Stimulated activated CD8-positive, alpha-beta memory T cell treated with anti-CD3 and anti-CD28 coated beads, Interleukin-4, amount 100 ng/mL, for 48 hours (primary cell): ENCODE measurements at regions not wholly inside any gene's neighbourhood (a gene's known extent, or its start where the extent isn't known, plus 50 kb on each side); places are given as distances from the start of the nearest gene placed in this dataset.

Source experiments
- DNase-seq: peaks from one replicate; pipeline ENCODE4 v3.0.0-alpha.2; 2020

DNA sequence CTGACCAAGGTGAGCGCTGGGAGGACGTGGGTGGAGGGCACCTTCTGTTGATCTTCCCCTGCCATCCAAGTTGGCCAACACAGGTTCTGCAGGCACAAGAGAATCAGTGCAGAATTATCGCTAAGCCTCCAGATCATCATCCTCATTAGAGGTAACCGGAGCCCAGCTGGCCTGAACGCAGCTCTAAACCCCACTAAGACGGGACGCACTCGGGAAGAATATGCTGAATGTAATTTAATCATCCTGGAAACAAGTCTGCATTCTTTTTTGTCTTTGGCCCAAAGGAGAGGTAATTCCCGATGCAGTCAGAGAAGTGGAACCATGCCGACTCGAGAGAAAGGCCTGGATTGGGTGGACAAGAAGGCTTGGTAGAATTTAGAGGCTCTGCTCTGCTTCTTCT is 111.0 kb upstream of the GSC start:
- no peak for DNase-seq

- DNase-seq: no peak
Observed at GRCh38 chr14:94880106-94880505, 110.2 kb upstream of the GSC start.

- DNase-seq: no peak
Observed at GRCh38 chr14:94879537-94879936, 109.6 kb upstream of the GSC start.

DNA sequence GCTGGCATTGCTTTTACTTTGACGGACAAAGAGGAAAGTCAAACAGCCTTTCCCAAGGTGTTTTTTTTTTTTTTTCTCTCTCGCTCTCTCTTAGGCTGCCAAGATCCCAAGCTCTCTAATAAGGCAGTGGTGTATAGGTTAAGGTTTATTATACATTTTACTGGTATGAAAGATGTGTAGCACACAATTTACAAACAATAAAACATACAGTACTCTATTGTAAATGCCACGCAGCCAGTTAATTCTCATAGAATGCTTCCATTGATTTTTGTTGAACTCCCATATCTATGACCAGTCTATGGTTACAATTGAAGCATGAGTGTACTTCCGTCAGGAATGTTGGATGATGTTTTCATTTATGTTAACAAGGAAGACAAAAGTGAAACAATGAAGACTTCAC is 106.4 kb upstream of the GSC start:
- no peak for DNase-seq

DNA sequence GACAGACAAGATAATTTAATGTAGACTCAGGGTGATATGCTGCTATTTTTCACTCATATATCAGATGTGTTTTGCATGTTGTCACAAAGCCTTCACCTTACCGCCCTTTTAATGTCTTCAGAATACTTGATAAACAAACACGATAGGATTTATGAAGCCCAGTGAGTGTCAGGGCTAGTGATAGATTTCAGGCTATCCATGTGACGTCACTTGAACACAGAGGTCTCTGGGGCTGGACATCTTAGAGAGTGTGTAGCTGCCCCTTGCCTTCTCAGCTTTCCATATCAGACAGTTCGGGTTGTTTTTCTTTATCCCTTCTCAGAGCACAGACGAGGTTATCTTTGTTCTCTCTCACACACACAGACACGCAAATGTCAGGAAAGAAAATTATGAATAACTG is 105.3 kb upstream of the GSC start:
- DNase-seq: no peak

DNA sequence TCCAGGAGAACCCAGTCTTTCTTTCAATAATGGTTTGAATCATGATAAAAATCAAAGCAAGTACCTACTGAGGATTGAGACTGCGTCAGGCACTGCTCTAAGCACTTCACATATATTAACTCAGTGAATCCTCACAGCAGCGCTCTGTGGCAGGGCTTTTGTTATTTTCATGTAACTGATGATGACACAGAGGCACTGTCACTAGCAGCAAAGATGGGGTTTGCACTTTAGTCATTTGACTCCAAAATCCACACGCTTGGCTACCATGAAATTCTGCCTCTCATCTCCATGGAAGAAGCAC is 98.8 kb upstream of the GSC start:
- no peak for DNase-seq

DNA sequence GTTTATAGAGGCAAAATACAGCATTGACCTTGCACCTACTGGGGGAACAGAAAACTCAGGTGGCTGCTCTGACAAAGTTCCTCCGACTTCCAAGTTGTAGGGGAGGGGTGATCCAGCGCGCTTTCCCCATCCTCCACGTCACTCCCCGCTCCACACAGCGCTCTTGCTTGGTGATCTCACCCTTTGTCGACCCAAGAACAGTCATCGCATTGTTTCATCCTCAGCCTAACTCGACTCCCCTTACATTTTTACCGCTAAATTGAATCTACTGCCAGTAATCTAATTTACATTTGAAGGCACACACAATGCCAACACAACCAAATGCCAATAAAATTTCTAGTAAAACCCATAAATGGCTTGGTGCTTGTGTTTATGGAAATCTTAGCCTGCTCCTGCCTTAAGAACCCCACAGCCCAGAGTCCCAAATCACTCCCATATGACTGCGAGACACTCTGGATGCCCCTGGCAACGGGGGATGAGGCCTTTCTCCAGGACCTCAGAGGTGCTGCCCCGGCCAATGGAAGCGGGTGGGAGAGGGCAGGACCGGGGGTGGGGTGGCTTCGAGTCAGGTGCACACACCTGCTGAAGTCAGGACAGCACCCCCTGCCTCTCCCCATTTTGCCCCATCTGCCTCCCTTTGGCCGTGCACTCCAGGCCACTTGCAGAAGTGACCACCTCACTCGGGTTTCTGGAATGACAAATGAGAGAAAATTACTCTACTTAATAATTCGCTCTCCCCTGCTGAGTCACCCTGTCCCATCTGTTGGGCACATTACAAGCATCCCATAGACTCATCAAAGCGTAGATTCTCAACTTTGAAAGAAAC is 98.2 kb upstream of the GSC start:
- no peak for DNase-seq

DNA sequence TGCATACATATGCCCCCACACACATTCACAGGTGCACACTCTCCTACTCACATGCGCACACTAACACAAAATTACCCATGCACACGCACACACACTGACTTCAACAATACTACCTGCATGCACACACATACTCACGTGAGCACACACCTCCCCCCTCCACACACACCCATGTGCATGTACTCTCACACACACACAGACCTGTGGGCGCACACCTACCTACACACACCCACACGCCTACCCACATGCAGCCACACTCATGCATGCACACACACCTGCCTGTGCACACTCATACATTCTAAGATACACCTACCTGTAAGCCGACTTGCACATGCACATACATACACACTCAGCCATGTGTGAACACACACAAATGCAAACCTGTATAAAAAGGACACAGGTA is 97.3 kb upstream of the GSC start:
- DNase-seq: no peak

DNA sequence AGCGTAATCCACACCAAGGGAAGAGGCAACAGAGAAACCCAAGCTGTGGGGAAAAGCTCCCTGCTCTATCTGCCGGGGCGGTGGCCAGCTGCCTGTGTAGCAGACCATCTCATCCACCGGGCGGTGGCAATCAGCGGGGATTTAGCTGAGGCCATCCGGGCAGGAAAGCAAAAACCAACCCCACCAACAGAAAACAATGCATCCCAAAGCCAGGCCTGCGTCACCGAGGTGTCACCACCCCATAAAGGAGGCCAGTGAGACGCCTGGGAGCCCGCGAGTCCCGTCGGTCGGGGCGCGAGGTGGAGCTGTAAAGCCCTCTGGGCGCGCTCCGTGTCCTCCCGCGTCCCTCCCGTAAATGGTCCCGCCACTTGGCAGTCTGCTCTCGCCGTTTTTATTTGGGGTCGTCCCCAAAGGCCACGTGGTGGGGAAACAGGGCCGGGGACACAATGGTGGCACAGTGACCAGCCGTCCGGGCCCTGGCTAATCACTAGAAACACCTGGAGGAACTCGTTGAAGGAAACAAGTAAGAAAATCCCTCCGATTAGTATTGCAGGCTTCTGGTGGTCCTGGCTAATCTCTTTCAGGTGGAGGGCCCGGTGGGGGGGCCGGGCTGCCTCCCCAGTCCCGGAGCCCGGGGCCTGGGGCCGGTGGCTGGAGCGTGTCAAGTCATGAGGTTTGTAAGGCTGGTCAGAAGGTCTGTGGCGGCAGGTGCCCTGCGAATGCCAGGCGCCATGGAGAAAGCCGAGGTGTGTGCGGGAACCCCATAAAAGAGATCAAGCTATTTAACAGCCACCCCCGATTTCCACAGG is 94.7 kb upstream of the GSC start:
- DNase-seq: no peak

DNA sequence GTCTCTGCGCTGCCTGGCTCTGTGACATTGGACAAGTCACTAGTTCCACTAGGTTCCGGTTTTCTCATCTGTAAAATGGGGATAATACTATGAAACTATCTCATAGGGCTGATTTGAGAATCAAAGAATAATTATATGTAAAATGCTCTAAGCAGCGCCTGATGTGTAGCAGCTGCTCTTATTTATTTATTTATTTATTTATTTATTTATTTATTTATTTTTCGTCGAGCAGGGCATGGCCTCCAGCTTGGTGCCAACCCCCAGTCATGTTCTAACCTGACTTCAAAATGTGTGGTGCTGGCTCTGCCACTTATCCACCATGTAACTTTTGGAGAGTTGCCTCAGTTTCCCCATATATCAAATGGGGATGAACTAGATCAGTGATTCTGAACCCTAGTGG is 93.5 kb upstream of the GSC start:
- DNase-seq: no peak

- no peak for DNase-seq
Observed at GRCh38 chr14:94857950-94858349, 88.0 kb upstream of the GSC start.

DNA sequence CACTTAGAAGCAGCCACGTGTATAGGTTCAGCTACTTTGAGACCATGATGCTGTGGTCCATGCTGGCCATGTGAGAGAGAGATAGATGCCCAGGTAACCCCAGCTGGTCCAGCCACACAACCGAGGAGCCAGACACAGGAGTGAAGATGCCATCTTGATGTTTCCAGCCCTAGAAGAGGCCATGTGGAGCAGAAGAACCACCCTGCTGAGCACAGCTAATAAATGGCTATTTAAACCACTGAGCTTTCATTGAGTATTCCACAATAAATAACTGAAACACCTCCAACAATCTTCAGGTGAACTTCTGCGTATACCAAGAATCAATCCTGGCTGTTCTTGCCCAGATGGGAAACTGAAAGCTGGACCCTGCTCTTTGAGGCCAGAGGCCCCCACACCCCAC is 84.0 kb upstream of the GSC start:
- DNase-seq: no peak

DNA sequence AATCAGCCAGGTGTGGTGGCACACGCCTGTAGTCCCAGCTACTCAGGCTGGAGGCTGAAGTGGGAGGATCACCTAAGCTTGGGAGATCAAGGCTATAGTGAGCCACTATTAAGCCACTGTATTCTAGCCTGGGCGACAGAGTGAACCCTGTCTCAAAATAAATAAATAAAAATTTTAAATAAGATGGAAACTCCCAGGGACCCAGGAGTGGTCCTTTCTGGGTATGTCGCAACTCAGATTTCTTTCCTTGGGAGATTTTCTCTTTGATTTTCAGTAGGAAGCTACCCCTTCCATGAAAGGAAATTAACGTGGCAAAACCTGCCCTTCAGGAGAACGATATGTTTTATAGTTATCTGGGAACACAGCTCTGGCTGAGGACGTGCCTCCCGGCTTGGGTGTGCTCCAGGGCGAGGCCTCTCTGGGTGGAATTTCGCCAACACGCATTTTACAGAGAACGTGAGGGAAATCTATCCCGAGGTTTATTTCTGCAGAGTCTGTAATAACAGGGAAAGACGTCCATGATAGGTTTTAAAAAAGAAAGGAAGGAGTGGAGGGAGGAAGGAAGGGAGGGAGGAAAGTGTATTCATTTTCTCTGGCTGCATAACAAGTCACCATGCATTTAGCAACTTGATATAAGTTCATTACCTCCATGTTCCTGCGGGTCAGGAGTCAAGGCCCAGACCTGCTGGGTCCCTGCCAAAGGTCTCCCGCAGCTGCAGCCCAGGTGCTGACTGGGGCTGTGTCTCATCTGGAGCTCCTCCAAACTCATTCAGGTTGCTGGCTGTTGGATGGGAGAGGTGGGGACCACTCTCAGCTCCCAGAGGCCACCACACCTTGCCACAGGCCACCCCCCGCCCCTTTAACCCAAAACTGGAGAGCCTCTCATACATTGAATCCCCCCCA is 80.6 kb upstream of the GSC start:
- DNase-seq: no peak

DNA sequence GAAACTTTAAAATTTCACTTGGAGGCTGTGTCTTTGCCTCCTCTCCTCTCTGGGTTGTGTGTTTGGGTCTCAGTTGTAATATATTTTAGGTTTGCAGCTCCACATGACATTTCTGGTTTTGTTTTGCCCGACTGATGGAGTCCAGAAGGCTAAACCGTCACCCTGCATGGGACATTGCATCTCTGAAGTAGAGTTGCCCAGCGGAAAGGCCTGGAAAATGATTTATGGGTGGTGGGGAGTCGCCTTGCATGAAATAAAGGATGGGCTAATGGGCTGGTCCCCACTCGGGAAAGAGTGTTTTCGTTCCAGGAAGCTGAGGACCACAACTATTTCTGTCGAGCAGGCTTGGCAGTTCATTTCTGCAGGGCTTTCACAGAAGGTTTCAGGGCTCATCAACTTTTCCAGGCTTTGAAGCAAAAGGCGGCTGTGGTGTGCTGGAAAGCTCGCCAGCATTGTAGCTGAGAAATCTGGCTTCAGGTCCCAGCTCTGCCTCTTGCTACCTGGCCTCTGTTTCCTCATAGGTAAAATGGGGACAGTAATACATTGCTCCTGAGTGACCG is 74.8 kb upstream of the GSC start:
- no peak for DNase-seq

DNA sequence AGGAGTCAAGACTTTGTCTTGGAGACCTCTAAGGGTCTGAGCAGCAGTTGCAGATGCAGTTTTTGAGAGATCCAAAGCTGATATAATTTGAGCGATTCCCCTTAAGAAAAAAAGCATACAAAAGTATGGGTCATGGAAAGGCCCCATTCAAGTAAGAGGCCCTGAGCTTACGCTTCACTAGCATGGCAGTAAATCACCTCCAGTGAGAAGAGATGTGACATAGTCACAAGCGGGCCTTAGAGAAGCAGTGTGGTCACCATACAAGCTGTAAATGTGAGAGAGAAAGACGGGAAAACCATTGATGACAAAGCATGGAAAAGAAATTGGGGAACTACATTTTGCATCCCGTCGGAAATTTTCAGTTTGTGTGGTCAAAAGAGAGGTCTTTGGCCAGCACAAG is 70.6 kb upstream of the GSC start:
- DNase-seq: no peak

- DNase-seq: no peak
Observed at GRCh38 chr14:94839348-94839747, 69.4 kb upstream of the GSC start.

DNA sequence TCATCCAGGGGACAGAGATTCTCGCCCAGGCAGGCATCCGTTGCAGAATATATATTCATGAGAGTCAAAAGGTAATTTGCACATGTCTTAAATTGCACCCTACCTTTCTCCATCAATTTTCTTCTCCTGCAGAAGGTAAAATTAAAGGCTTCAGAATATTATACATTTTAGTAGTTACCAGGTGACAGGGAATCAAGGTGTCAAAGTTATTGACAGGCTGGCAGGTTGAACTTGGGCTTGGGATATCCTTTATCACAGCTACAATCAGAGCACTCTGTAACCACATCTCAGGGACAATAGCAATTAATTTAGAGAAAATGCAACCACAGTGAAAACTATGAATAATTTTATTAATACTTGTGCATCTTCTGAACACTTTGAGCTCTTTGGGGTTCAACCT is 66.9 kb upstream of the GSC start:
- no peak for DNase-seq

GRCh38 chr14:94833633-94834032 is 63.7 kb upstream of the GSC start:
- no peak for DNase-seq

- DNase-seq: no peak
Observed at GRCh38 chr14:94831085-94831484, 61.2 kb upstream of the GSC start.

DNA sequence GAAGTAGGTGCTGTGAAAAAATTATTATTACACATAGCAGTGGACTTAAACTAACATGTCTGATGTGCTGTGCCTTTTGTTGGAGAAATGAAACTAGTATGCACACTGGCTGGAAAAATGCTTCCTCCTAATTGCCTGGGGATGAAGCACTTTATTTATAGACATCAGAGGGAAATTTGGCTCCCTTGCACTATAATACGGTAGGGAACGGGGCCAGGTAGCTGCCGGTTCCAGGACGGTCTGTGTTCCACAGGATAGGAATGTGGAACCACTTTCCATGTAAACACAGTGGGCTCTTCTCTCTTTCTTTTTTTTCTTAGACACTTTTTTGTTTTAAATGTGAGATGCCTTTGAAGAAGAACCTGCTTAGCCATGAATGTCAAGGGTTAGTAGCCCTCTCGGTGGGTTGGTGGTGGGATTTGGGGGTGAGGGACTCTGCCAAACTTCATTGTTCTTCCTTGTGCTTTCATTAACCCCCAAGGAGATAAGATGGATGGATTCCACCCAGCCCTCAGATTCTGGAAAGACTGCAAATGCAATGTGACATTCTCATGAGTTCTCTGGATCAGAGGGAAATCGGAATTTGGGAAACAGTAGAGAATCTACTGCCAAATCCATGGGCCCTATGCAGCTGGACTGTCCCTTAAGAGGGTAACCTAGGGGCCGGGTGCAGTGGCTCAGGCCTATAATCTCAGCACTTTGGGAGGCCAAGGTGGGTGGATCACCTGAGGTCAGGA is 58.0 kb upstream of the GSC start:
- no peak for DNase-seq

DNA sequence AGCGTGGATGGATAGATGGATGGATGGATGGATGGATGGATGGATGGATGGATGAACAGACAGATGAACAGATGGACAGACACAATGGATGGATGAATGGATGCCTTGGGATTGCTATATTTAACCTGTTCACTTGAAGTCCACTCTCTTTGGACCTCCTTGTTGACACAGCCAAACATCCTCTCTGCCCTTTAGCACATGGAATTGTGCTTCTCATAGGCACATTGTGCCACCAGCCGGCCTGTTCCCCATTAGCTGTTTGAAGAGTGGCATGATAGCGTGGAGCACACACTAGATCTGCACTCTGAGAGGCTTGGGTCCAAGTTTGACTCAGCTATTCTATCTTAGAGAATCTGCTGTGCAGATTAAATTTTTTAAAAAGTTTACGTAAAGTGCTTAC is 56.9 kb upstream of the GSC start:
- DNase-seq: no peak

DNA sequence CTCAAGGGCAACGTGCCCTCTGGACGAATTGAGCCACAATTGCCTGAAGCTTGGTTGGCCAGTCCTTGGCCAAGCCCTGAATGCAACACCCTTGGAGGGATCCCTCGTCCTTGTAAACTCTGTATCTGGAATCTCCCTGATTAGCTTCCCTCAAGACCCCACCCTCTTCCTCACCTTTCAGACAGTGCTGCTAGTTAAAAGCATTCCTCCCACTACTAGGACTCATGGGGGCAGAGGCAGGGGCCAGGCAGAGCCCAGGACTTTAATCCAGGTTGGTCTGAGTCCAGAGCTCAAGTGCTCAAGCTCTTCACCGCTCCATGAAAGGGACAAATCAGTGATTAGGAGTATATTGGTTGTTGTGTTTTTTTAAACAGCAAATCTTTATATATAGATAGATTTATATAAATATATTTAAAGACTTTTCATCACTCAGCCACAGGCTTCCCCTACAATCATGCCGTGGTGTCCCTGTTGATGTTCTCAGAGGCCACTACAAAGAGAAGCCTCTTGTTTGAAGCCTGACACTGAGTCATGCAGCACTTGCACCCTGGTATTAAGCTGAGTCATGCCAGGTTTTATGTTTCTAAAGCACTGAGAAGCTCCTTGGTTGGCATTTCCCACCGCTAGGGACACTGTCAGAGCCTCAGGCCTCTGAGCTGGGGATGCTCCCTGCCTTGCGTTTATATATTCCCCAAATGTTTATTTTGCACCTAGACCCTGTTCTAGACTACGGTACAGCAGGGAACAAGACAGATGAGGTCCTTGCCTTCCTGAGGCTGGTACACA is 53.8 kb upstream of the GSC start:
- DNase-seq: no peak
